GM12878 (cell line): ENCODE measurements at regions not wholly inside any gene's neighbourhood (a gene's known extent, or its start where the extent isn't known, plus 50 kb on each side); places are given as distances from the start of the nearest gene placed in this dataset.
"Not testable (repeated sequence)": the region's sequence is repeated elsewhere in the genome, so short reads cannot be mapped to it uniquely, and the experiment has no call there.

Source experiments
- CEBPZ ChIP-seq: fragments of 150-350 bp; IDR thresholded peaks from 2 replicates; pipeline ENCODE4 v1.6.1; 2016; ENCODE audit warnings: low read depth, low read length
- CREB1 ChIP-seq: IDR thresholded peaks from 2 replicates; pipeline ENCODE4 v1.6.1; 2012; ENCODE audit warnings: low read depth, mild to moderate bottlenecking, inconsistent platforms
- EGR1 ChIP-seq, 2 experiments: IDR thresholded peaks; 1 replicate in 1 of 2; 2 replicates in 1 of 2; pipeline ENCODE4 v1.6.1; 2011 to 2012; ENCODE audit warnings: low read depth in 2 of 2, low read length in 2 of 2, borderline replicate concordance in 1 of 2, mild to moderate bottlenecking in 1 of 2, moderate library complexity in 1 of 2
- GABPA ChIP-seq: IDR thresholded peaks from 2 replicates; pipeline ENCODE4 v1.6.1; 2014; ENCODE audit warnings: antibody characterized with exemption, low read depth, mild to moderate bottlenecking, inconsistent platforms
- PBX3 ChIP-seq: IDR thresholded peaks from 2 replicates; pipeline ENCODE4 v1.6.1; 2011; ENCODE audit warnings: mild to moderate bottlenecking, low read depth, low read length, moderate library complexity; ENCODE audit not compliant: insufficient replicate concordance
- POLR2A ChIP-seq: IDR thresholded peaks from 2 replicates; pipeline ENCODE4 v1.6.1; 2011; ENCODE audit warnings: low read depth, mild to moderate bottlenecking, low read length
- TAF1 ChIP-seq: IDR thresholded peaks from 2 replicates; pipeline ENCODE4 v1.6.1; 2011; ENCODE audit warnings: mild to moderate bottlenecking, low read depth, low read length, borderline replicate concordance
- YY1 ChIP-seq: IDR thresholded peaks from 2 replicates; pipeline ENCODE4 v1.6.1; 2011; ENCODE audit warnings: low read depth, mild to moderate bottlenecking, low read length
- TF ChIP-seq, protein P1 (sequence below): fragments of 450-650 bp; IDR thresholded peaks from 2 replicates; pipeline ENCODE4 v1.6.1; 2016; ENCODE audit warnings: mild to moderate bottlenecking, moderate library complexity, borderline replicate concordance
- TF ChIP-seq, protein P2 (sequence below), 3 experiments: IDR thresholded peaks in 2 of 3; conservative IDR thresholded peaks in 1 of 3; 2 replicates each; pipeline ENCODE4 v1.5.1; 2011; ENCODE audit warnings: low read depth in 3 of 3, low read length in 3 of 3, mild to moderate bottlenecking in 3 of 3, control low read depth in 2 of 3, moderate library complexity in 2 of 3, inconsistent platforms in 1 of 3, mixed read lengths in 1 of 3; ENCODE audit not compliant: control insufficient read depth in 2 of 3, insufficient read depth in 1 of 3; ENCODE audit errors: extremely low read depth in 1 of 3

DNA sequence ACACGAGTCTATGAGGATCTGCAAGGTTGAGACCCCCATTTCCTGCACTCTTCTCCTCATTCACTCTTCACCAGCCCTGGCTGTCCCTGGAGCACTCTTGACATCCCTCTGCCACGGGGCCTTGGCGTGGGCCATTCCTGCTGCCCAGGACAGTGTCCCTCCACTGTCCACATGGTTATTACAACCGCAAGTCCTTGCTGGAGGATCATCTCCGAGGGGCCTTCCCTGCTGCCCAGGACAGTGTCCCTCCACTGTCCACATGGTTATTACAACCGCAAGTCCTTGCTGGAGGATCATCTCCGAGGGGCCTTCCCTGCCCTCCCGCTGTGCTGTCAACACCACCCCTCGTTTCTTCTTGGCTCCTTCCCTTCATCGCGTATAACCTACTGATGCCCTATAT is 850.7 kb downstream of the TBC1D22A start:
- TF ChIP-seq TAF1; GABPA; CREB1; CEBPZ; POLR2A; EGR1 (IDR thresholded peaks at IDR 0.05; ENCODE audit: borderline replicate concordance in 1 of 2, low read depth in 2 of 2, low read length in 2 of 2); PBX3; YY1: not testable (repeated sequence)
- TF ChIP-seq, protein P1, sequence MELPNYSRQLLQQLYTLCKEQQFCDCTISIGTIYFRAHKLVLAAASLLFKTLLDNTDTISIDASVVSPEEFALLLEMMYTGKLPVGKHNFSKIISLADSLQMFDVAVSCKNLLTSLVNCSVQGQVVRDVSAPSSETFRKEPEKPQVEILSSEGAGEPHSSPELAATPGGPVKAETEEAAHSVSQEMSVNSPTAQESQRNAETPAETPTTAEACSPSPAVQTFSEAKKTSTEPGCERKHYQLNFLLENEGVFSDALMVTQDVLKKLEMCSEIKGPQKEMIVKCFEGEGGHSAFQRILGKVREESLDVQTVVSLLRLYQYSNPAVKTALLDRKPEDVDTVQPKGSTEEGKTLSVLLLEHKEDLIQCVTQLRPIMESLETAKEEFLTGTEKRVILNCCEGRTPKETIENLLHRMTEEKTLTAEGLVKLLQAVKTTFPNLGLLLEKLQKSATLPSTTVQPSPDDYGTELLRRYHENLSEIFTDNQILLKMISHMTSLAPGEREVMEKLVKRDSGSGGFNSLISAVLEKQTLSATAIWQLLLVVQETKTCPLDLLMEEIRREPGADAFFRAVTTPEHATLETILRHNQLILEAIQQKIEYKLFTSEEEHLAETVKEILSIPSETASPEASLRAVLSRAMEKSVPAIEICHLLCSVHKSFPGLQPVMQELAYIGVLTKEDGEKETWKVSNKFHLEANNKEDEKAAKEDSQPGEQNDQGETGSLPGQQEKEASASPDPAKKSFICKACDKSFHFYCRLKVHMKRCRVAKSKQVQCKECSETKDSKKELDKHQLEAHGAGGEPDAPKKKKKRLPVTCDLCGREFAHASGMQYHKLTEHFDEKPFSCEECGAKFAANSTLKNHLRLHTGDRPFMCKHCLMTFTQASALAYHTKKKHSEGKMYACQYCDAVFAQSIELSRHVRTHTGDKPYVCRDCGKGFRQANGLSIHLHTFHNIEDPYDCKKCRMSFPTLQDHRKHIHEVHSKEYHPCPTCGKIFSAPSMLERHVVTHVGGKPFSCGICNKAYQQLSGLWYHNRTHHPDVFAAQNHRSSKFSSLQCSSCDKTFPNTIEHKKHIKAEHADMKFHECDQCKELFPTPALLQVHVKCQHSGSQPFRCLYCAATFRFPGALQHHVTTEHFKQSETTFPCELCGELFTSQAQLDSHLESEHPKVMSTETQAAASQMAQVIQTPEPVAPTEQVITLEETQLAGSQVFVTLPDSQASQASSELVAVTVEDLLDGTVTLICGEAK: not testable (repeated sequence)
- TF ChIP-seq, protein P2, sequence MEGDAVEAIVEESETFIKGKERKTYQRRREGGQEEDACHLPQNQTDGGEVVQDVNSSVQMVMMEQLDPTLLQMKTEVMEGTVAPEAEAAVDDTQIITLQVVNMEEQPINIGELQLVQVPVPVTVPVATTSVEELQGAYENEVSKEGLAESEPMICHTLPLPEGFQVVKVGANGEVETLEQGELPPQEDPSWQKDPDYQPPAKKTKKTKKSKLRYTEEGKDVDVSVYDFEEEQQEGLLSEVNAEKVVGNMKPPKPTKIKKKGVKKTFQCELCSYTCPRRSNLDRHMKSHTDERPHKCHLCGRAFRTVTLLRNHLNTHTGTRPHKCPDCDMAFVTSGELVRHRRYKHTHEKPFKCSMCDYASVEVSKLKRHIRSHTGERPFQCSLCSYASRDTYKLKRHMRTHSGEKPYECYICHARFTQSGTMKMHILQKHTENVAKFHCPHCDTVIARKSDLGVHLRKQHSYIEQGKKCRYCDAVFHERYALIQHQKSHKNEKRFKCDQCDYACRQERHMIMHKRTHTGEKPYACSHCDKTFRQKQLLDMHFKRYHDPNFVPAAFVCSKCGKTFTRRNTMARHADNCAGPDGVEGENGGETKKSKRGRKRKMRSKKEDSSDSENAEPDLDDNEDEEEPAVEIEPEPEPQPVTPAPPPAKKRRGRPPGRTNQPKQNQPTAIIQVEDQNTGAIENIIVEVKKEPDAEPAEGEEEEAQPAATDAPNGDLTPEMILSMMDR (IDR thresholded peaks at IDR 0.05 in 2 of 3, conservative IDR thresholded peaks at IDR 0.05 in 1 of 3; ENCODE audit: control insufficient read depth in 2 of 3, extremely low read depth in 1 of 3, insufficient read depth in 1 of 3, low read depth in 3 of 3, low read length in 3 of 3): not testable (repeated sequence)
